Pons (tissue), 1 donor: ENCODE measurements at regions not wholly inside any gene's neighbourhood (a gene's known extent, or its start where the extent isn't known, plus 50 kb on each side); places are given as distances from the start of the nearest gene placed in this dataset.
"Not testable (repeated sequence)": the region's sequence is repeated elsewhere in the genome, so short reads cannot be mapped to it uniquely, and the experiment has no call there.

Source experiments
- DNase-seq: peaks from one replicate; pipeline ENCODE4 v3.0.0-alpha.2; 2016; ENCODE audit warnings: low spot score

DNA sequence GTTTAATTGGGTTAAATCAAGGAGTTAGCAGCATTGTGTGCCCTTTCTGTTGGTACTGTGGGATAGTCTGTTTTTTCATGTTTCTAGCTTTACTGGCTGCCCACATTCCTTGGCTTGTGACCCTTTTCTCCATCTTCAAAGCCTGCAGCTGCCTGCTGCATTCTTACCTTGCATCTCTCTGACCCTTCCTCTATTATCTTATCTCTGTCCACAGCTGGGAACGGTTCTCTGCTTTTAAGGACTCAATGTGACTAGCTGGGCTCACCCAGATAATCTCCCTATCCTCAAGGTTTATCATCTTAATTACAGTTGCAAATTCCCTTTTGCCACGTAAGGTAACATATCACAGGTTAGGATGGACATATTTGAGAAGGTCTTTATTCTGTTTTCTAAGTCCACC is 199.7 kb downstream of the KCNS3 start:
- DNase-seq, result no peak

DNA sequence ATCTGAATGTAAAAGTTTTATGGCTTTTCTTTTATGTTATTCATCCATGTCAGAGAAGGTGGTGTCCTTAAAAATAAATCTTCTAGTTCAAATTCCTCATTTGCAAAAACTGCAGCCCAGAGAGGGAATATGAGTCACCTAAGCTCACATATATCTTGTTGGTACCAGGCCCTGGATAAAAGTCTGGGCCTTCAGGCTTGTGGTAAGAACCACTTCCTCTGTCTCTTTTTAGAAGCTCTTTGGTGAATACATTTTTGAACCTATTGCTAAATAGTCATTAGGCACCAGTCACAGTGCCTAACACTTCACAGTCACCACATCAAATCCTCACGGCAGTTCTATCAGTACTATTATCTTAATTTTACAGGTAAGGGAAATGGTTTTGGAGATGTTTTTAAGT is 199.2 kb downstream of the KCNS3 start:
- no peak for DNase-seq

DNA sequence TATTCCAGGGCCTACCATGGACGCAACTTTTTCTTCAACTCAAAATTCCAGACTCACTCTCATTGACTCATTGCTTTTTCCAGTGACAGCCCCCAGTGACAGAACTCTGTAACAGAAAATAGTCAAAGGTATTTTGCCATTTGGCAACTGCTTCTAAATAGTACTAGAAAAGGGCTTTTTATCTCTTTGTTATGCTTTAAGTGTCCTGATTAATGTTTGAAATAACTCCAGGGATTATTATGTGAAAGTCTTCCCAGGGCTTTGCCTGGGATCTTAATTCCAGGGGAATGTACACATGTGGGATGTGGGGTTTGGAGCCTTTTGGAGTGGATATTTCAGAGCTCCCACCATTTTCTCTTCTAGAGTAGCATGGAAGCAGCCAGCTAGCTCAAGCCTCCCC is 198.8 kb downstream of the KCNS3 start:
- DNase-seq, result no peak

DNA sequence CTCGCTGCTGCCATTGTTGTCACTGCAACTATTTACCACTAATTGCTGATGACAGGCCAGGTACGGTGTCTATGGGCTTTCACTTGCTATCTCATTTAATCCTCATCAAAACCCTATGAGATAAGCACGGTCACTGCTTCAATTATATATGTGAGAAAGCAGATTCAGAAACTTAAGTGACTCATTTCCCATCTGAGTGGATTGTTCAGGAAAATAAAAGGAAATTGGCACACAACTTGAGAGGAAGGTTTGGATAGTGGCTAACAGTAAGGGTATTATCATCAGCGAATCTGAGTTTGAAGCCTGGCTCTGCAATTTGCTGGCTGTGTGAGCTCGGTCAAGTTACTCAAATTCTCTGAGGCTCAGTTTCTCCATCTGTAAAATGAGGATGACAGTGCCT is 196.0 kb downstream of the KCNS3 start:
- no peak for DNase-seq

DNA sequence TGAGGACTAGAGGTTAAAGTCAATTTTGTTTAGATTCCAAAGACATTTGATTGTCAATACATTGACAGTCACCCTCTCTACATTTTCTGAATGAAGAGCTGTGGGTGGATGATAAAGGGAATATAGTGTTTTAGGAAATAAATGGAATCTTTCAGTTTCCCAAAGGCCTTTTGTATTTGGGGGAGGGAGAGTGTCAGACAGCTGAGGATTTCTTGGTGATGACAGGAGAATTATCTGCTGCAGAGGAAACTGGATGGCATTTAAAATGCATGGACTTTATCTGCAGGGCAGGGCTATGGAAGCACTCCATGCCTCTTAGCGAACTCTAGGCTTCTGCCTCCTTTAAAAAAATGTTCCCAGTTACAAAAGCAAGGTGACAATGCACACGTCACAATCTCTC is 195.1 kb downstream of the KCNS3 start:
- no peak for DNase-seq

DNA sequence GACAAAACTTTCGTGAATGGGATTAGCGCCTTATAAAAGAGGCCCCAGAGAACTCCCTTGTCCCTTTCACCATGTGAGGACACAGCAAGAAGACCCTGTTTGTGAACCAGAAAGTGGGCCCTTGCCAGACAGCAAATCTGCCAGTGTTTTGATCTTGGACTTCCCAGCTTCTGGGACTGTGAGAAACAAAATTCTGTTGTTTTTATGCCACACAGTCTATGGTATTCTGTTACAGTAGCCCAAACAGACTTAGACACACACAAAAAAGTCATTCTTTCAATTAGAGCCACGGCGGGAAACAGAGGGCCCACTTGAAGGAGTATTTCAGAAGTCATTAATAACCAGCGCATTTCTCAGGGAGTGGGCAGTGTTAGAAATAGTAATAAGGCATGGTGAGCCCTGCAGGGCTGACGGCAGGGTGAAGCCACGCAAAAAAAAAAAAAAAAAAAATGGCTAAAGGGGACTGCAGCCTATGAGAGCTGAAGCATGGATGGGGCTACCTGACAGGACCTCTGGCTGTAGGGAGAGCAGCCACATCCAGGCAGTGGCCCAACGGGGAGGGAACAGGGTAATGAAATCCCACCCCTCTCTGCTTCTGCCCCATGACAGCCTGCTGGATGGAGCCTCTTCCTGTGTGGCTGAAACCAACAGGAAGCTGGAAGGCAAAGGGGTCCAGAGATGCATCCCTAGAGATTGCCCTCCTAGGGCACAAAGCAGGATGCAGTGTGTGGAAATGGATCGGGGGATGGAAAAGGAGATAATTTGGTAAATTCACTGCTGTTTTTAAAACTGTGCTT is 189.3 kb downstream of the KCNS3 start:
- peak; percentile 22 for DNase-seq

DNA sequence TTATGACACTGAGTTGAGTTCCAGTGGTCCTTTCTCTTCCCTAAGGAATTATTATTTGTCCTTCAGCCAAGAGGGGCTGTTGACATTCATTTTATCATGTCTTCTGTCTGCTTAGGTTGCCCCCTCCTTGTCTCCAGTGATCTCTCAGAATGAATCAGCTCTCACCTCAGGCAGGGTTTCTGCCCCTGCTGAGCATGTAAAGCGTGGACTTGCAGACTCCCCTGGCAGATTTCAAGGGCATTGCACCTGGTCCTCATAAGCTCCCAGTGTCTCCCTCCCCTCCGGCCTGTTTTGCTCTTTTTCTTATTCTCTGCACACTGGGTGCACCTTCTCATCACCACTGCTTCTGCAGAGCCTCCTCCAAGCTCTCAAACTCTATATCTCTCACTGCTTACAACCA is 188.4 kb downstream of the KCNS3 start:
- no peak for DNase-seq

DNA sequence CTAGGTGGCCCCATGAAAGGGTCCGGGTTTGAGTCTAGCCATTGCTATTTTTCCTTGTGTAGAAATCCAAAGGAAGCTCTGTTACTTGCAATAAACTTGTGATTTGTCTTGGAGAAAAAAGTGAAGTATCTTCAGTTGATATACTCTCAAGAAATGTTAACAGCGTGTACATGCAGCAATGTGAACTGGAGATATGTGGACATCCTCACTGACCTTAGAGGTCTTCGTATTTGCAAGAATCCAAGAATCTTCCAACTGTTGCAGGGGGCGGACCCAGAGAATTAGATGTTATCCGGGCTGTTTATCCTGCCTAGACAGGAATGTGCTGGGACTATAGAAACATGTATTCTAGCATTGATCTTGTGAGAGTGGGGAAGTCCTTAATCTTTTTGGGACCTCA is 187.6 kb downstream of the KCNS3 start:
- no peak for DNase-seq

DNA sequence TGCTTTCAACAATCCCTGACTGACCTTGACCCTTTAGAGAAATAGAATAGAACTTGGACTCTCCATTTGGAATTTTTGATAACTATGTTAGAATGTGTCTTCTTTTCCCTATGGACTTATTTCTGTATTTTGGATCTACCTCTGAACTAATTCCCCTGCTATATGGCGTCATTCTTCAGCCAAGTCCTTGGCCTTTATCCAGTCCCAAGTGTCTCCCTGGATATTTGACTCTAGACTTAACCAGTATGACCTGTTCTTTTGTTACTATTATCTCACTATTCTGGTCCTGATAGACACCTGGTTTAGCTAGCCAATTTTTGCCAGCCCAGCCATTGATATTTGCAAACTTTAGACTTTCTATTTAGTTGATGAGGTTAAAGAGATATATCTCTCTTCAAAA is 186.8 kb downstream of the KCNS3 start:
- DNase-seq, result no peak

DNA sequence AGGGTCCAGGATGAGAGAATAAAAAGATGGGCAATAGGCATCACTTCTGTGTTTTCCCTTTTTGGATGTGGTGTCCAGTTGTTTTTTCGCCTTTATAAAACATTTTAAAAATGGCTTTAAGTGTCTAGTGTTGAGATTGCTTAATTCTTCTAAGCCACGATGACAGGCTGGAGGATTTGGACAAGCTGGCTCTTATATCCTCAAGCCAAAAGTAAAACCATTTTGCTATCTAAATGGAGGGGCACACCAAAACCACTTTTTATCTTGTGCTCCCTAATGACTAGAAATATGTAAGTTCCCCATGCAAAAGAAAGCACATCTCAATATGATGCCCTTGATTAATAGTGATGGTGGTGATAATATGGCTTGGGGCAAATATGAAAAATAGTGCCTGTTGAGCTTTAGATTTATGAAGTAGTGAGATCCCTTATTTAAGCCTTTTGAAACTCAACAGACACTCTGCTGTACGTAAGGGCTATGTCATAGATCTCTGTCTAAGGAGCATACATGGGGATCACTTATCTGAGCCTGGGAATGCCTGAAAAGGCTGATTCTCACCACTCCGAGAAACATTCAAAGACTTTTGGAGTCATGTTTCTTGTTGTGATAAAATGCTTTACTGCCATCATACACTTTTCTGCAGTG is 185.5 kb downstream of the KCNS3 start:
- no peak for DNase-seq

DNA sequence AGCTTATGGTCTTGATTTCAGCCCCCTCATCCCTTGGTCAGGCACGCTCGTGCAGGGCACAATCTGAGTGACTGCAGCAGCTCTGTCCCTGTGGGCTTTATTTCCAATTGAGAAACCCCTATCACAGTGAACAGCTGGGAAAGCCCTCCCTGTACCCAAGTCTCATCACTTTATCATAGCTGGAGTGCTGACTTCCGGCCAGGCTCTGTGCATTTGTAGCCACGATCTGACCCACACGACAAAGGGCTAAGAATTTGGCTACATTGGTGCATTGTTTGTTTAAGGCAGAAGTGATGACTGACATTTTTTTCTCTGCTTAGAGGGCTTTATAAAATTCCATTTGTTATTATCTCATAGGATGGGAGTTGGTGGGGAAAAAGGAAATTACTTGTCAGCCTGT is 184.4 kb downstream of the KCNS3 start:
- DNase-seq, result no peak

DNA sequence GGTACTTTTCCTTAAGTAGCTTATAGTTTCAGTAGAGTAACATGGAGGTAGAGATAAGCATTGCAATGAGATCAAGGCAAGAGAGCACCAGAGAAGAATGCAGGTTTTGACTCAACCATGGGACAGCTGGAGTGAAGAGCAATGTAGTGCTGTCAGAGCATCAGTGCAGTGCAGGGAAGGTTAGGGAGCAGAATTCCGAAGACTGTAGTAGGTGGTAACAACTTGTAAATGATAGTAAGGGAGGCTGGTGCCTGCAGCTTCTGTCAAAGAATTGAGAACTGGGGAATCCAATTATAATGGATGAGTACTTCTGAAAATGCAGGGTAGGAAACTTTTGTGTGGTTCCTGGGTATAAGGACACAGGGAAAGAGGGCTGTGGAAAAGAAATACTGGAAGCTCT is 183.2 kb downstream of the KCNS3 start:
- DNase-seq, result no peak

DNA sequence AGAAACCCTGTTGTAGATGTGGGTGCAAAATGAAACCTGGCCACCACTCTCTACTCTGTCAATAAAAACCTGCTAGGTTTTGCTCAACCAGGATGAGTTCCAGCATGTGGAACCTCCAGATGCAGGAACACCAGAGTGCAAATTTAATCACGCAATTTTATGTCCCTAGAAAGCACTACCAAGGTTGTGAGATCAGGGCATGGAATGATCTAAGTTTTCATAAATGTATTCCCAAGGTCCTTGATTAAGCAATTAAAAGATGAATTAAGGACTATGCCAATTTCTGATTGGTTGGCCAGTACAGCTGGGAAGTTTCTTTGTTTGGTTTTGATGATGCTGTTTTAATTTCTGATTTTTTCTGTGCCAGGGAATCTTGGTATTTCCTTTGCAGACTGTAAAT is 179.2 kb downstream of the KCNS3 start:
- no peak for DNase-seq

DNA sequence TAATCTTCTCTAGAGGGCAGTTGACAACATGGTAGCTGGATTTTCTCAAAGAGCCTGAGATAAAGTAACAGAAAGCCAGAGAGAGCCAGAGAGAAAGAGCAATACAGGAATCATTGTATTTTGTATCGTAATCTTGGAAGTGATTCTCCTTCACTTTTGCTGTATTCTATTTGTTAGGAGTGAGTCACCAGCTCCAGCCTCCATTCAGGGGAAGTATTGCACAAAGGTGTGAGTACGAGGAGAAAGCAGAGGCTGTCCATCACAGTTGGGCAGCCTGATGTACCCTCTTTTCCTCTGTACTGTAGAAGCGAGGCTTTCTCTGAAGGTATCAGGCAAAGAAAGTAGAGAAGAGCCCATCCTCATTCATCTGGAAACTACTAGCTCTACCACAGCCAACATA is 176.8 kb downstream of the KCNS3 start:
- no peak for DNase-seq

DNA sequence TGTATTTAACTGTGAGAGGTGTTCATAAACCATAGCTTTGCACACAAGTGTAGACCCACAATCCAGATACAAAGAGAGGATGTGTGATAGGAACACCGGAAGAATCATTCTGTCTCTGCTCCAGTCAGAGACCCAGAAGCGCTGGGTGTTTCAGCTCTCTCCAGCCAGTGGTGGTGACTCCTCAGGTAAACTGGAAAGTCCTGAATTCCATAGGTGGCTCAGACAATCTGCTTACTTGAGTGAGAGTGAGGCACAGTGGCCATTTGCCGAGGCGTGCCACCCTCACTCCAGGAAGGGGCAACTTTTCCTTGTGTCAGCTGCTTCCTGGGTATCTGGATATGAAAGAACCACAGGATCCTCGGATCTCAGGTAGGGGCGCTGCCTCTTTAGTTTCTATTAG is 171.5 kb downstream of the KCNS3 start:
- no peak for DNase-seq

DNA sequence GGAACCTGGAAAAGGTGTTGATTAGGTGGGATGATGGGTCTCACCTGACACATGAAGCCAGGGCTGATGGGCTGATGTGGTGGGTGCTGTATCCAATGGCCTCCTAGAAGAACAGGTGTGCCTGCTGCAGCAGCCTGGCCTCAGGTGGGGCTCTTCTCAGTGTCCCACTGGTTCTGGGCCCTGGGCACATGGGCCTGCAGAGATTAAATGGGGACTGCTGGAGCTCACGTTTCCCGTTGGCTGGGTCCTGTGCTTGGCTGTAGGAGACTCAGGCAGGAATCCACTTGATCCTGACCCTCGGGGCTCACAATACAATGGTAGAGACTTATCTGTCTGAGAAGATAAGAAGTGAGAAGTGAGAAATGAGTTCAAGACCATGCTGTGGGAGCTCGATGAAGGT is 170.9 kb downstream of the KCNS3 start:
- DNase-seq, result no peak

DNA sequence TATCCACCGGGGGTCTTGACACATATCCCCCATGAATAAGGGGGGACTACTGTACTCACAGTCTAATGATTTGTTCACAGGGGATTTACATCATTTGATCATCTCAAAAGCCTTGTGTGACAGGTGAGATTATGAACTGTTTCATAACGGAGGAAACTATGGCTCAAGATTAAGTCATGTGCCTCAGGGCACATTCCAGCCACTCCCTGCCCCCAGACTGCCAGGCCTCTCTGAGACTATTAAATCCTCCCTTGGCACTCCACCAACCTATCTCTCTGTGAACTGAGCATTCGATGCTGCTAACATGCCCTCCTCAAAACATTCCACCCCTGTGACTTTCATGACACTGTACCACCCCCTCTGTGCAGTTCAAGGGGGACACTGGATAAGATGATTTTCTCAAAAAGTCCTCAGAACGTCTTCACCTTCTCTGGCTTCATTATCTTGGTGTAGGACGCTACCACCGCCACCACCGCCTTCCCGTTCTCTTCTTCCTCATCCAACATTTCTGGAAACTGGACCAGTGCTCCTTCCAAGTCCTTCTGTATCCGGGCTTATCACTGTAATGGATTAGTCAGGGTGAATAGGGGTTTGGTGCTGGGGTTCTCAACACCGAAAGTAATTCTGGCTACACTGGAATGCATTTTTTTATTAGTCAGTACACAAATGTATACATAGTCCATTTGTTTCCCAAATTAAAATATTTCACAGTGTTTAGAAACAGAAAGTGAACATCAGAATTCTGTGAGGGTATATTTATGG is 169.6 kb downstream of the KCNS3 start:
- no peak for DNase-seq

DNA sequence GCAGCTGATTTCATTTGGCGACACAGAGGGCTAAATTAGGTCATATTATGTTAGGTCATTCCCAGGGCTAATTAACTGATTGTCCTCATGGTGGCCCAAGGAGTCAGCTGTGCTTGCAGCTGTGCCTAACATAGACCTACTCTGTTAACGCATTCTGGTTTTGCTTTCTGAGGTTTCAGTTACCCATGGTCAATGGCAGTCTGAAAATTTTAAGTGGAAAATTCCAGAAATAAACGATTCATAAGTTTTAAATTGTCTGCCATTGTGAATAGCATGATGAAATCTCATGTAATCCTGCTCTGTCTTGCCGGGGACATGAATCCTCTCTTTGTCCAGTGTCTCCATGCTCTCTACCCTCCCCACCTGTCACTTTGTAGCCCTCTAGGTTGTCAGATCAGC is 168.7 kb downstream of the KCNS3 start:
- DNase-seq, result peak; percentile 53

DNA sequence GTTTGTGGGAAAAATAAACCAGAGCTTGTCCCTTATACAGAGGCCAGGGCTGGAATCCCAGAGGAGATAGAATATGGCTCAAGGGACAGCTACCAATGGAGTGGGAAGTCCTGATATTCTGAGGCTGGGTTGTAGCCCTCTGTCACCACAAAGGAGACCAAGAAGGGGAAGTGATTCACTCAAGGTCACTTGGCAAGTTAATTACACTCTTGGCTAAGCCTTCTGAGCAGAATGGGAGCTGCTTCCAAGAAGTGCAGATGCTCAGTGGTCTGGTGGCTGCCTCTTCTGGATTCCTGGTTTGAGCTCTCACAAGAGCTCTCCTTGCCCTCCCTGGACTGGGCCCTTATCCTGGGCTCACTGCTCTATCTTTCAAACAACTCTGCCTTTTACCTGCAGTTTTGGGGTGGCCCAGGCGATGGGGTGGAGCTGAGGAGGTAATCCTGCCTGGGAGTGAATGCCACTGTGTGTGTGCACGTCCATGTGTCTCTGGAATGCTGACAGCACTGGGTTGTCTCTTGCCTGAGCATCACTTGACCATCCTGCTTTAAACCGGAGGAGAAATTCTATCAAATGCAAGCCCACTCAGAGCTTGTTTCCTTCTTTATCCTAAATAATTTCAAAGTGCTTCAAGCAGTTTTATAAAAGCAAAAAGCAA is 168.2 kb downstream of the KCNS3 start:
- DNase-seq, result peak; percentile 19

DNA sequence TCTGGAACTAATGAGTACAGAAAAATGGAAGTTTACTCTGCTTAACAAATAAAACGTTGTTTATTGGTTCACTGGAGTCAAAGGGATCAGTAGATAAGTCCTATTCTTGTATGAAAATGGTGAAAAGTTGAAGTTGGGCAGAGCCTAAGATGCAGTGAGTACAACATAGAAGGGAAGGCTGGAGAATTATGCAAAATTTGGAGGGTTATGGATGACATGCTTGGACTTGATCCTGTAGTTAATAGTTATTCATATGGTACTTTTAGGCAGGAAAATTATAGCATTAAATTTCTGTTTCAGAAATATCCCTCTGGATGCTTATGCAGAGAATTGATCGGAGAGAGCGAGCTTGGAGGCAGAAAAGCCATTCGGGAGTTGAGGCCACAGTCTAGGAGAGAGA is 167.6 kb downstream of the KCNS3 start:
- no peak for DNase-seq

DNA sequence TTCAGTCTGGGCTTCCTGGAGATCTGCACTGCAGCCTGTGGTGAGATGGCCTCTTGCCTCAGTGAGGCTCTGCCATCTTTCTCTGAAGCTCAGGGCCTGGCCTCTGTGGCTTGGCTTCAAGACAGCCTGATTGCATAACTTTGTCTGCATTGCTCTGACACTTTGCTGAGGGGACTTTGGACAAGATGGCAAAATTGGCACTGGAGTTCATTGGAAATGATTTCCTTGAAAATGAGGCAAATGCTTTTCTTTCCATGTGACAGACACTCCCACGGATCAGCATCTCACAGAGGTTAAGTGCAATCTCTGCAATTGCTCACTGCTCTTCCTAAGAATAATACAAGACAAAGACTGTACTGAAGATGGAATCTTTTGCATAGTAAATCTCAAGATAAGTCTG is 166.8 kb downstream of the KCNS3 start:
- DNase-seq, result no peak

DNA sequence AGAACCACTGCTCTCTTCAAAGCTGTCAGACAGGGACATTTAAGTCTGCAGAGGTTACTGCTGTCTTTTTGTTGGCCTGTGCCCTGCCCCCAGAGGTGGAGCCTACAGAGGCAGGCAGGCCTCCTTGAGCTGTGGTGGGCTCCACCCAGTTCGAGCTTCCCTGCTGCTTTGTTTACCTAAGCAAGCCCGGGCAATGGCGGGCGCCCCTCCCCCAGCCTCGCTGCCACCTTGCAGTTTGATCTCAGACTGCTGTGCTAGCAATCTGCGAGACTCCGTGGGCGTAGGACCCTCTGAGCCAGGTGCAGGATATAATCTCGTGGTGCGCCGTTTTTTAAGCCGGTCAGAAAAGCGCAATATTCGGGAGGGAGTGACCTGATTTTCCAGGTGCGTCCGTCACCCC is 138.9 kb downstream of the KCNS3 start:
- DNase-seq, result not testable (repeated sequence)

DNA sequence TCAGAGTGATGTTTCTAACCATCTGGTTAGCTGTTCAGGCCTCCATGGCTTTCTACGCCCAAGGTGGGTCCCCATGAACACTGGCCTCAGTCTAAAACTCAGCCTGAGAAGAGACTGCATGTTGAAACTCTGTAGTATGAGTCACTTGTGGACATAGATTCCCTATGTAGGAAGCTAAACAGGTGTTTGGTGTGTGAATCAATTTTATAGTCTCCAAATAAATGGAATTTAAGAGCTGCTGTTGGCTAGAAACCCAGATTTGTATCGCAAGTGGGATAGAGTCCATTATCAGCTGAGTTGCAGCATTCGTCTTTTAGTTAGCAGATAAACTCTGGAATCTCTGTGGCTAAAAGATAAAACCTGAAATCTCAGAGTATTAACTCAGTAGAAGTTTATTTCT is 131.4 kb downstream of the KCNS3 start:
- no peak for DNase-seq
